GM12878 (cell line): ENCODE measurements at regions not wholly inside any gene's neighbourhood (a gene's known extent, or its start where the extent isn't known, plus 50 kb on each side); places are given as distances from the start of the nearest gene placed in this dataset.

ENCODE experiments used
- ATAC-seq: fragments of 200-7000 bp; cut with Tn5 transposase; 3 replicates; pipeline ENCODE4 v1.9.1; 2020; ENCODE audit warnings: mild to moderate bottlenecking, moderate library complexity
- BruUV-seq: library from RNA; stranded (reverse); fragments of 400-500 nt; replicated peaks from 2 replicates; lab custom pipeline; 2021; lab: Mats Ljungman, UMichigan
- CTCF ChIA-PET: fragments of 300-600 bp; sonication (Branson Sonifier 250); formaldehyde crosslinking; extraction: SDS; loops from one replicate; lab custom pipeline; 2021; ENCODE audit warnings: inconsistent platforms; lab: Yijun Ruan, JAX
- POLR2A ChIA-PET: fragments of 350-600 bp; formaldehyde crosslinking; extraction: SDS; loops from one replicate; lab custom pipeline; 2021; ENCODE audit warnings: inconsistent platforms; lab: Charles Lee
- RAD21 ChIA-PET: fragments of 300-600 bp; sonication (Branson Sonifier 250); formaldehyde crosslinking; loops from one replicate; lab custom pipeline; 2023; ENCODE audit warnings: antibody characterized with exemption; ENCODE audit not compliant: unreplicated experiment; lab: Charles Lee
- SMC1A ChIA-PET: fragments of 300-600 bp; sonication (Branson Sonifier 250); formaldehyde crosslinking; loops from one replicate; lab custom pipeline; 2023; ENCODE audit not compliant: unreplicated experiment, uncharacterized antibody; lab: Charles Lee
- DNase-seq: peaks from one replicate; pipeline ENCODE4 v3.0.0-alpha.2; 2011; ENCODE audit warnings: low read depth, low spot score
- FAIRE-seq: peaks from 3 replicates; lab custom pipeline; 2011; peaks lifted over from hg19 to GRCh38; lab: Jason Lieb, UNC
- H2AFZ ChIP-seq: 2 replicates; pipeline ENCODE4 v1.6.0; 2011; ENCODE audit warnings: low read depth, low read length, control low read depth; ENCODE audit not compliant: control insufficient read depth
- H3K27ac ChIP-seq: 2 replicates; pipeline ENCODE4 v1.5.1; 2011; ENCODE audit warnings: control low read depth; ENCODE audit not compliant: control insufficient read depth, insufficient read depth
- H3K27me3 ChIP-seq, 2 experiments: replicated peaks in 1 of 2; 2 replicates each; pipeline versions ENCODE4 v1.6.0 to v1.6.1; 2011; ENCODE audit warnings: low read length in 1 of 2; ENCODE audit not compliant: control insufficient read depth in 2 of 2, insufficient read depth in 2 of 2
- H3K36me3 ChIP-seq, 2 experiments: 2 replicates each; pipeline ENCODE4 v1.5.1; 2011; ENCODE audit warnings: low read length in 1 of 2; ENCODE audit not compliant: control insufficient read depth in 2 of 2, insufficient read depth in 2 of 2
- H3K4me1 ChIP-seq: 2 replicates; pipeline ENCODE4 v1.6.1; 2011; ENCODE audit warnings: mild to moderate bottlenecking, low read length, moderate library complexity, mixed read lengths; ENCODE audit not compliant: control insufficient read depth, insufficient read depth
- H3K4me2 ChIP-seq: 2 replicates; pipeline ENCODE4 v1.6.0; 2011; ENCODE audit warnings: control low read depth; ENCODE audit not compliant: control insufficient read depth, insufficient read depth
- H3K4me3 ChIP-seq: fragments of 200-600 bp; sonication (generic); 2 replicates; pipeline ENCODE4 v1.5.1; 2016
- H3K79me2 ChIP-seq: 2 replicates; pipeline ENCODE4 v1.6.0; 2011; ENCODE audit warnings: low read length; ENCODE audit not compliant: control insufficient read depth, insufficient read depth
- H3K9ac ChIP-seq: 2 replicates; pipeline ENCODE4 v1.8.0; 2011; ENCODE audit warnings: low read length, control low read depth, mixed read lengths; ENCODE audit not compliant: control insufficient read depth, insufficient read depth
- H3K9me3 ChIP-seq: replicated peaks from 3 replicates; pipeline ENCODE4 v1.5.1; 2011; ENCODE audit warnings: mild to moderate bottlenecking, low read length; ENCODE audit not compliant: control insufficient read depth, insufficient read depth
- H4K20me1 ChIP-seq: 2 replicates; pipeline ENCODE4 v1.6.0; 2011; ENCODE audit not compliant: control insufficient read depth, insufficient read depth
- BCL11A ChIP-seq: IDR thresholded peaks from 2 replicates; pipeline ENCODE4 v1.6.1; 2011; ENCODE audit warnings: low read depth, low read length
- BHLHE40 ChIP-seq, 2 experiments: fragments of 450-650 bp in 1 of 2; IDR thresholded peaks; 2 replicates each; pipeline ENCODE4 v1.6.1; 2011 to 2017; ENCODE audit warnings: low read depth in 2 of 2, borderline replicate concordance in 1 of 2, improper control_type of control experiment in 1 of 2, low read length in 1 of 2, mild to moderate bottlenecking in 1 of 2
- IKZF1 ChIP-seq: fragments of 450-650 bp; conservative IDR thresholded peaks from 2 replicates; pipeline ENCODE4 v1.6.1; 2017; ENCODE audit warnings: antibody characterized with exemption, mild to moderate bottlenecking
- KAT2A ChIP-seq: conservative IDR thresholded peaks from 2 replicates; pipeline ENCODE4 v1.6.1; 2011; ENCODE audit warnings: low read depth, low read length; ENCODE audit not compliant: control insufficient read depth
- NFYB ChIP-seq: IDR thresholded peaks from 2 replicates; pipeline ENCODE4 v1.6.1; 2011; ENCODE audit warnings: low read depth, mild to moderate bottlenecking, low read length, improper control_type of control experiment, moderate library complexity; ENCODE audit not compliant: insufficient read depth
- ZNF24 ChIP-seq: fragments of 450-650 bp; IDR thresholded peaks from 2 replicates; pipeline ENCODE4 v1.6.1; 2017; ENCODE audit warnings: antibody characterized with exemption, mild to moderate bottlenecking
- WGBS: methylation state at CpG from one replicate; pipeline ENCODE4 v1.1.6; 2016; ENCODE audit warnings: low lambda C conversion rate; ENCODE audit not compliant: insufficient replicate concordance, insufficient coverage; ENCODE audit errors: missing lambda C conversion rate; 5-methylcytosine and 5-hydroxymethylcytosine counted together
- in situ Hi-C: fragments of 300-500 bp; cut with MboI; formaldehyde crosslinking; loops from 9 replicates; pipeline ENCODE4 v1.14.3; 2018; ENCODE audit warnings: mixed read lengths
- intact Hi-C: fragments of 100-400 bp; cut with micrococcal nuclease; formaldehyde crosslinking; loops from one replicate; pipeline ENCODE4 v1.14.2; 2022; ENCODE audit not compliant: unreplicated experiment
- TF ChIP-seq, protein P1 (sequence below): fragments of 450-650 bp; formaldehyde crosslinking; IDR thresholded peaks from 2 replicates; pipeline ENCODE4 v1.5.0; 2022; ENCODE audit warnings: mild to moderate bottlenecking, missing genetic modification characterization

DNA sequence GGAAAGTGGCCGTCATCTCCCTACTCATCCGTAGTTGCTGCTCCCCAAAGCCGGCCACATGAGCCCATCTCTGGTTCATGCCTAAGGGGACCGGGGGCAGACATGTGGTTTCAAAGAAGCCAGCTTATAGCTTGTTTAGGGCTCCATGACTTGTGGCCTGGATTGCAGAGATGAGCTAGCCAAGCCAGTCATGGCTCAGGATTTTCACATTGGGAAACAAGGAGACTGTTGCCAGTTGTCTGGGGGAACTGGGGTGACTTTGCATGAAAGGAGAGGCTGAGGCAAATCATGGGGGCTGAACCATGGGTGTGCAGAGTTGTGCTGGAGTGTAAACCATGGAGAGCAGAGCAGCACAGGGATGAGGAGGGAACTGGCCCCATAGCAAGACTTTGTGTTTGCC, 183.0 kb upstream of the APCDD1 start (continued):
- TF ChIP-seq BHLHE40 (IDR thresholded peaks at IDR 0.05; ENCODE audit: borderline replicate concordance in 1 of 2, low read depth in 2 of 2, low read length in 1 of 2) (no peak), IKZF1 (no peak)

DNA sequence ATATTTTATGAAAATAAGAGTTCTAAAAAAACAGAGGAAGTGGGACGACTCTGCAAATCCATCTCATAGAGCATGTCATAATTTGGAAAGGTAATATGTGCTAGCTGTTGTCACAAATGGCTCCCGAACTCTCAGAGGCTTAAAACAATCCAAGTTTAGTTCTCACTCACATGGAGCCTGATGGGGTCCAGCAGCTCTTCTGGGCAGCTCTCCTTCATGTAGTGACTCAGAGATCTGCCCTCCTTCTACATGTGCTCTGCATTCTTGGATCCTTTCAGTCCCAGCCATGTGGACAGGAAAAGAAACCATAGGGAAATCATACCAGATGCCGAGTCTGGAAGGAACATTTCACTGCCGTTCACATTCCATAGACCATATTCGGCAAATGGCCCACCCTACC, 180.1 kb upstream of the APCDD1 start:
- ChIA-PET RAD21 (no interaction called here), CTCF (interaction anchor here (0.7 kb wide), 1 partner anchor 21 kb away, joined by 4 read pairs; no protein-coding TSS in a partner anchor), POLR2A (no interaction called here), SMC1A (no interaction called here)
- DNase-seq (no peak), FAIRE-seq (no peak), ATAC-seq (no peak)
- Histone ChIP-seq H4K20me1 (no peaks in the 10 kb centered on the region; the same call in 1 of the 2 replicates), H3K4me3 (no peak overlapping the region), H3K79me2 (no peaks in the 10 kb centered on the region), H3K4me2 (no peak overlapping the region), H3K27ac (no peak overlapping the region), H3K36me3 (no peaks in the 10 kb centered on the region), H3K9ac (no peak overlapping the region), H3K9me3 (no peaks in the 10 kb centered on the region), H3K27me3 (no peaks in the 10 kb centered on the region; a peak in 1 of 4 replicates), H3K4me1 (no peaks in the 10 kb centered on the region), H2AFZ (no peak overlapping the region)
- in situ Hi-C loops: no loop called here
- intact Hi-C loops: no loop called here
- TF ChIP-seq KAT2A (no peak), BCL11A (no peak), NFYB (no peak), ZNF24 (no peak)
- TF ChIP-seq, protein P1, sequence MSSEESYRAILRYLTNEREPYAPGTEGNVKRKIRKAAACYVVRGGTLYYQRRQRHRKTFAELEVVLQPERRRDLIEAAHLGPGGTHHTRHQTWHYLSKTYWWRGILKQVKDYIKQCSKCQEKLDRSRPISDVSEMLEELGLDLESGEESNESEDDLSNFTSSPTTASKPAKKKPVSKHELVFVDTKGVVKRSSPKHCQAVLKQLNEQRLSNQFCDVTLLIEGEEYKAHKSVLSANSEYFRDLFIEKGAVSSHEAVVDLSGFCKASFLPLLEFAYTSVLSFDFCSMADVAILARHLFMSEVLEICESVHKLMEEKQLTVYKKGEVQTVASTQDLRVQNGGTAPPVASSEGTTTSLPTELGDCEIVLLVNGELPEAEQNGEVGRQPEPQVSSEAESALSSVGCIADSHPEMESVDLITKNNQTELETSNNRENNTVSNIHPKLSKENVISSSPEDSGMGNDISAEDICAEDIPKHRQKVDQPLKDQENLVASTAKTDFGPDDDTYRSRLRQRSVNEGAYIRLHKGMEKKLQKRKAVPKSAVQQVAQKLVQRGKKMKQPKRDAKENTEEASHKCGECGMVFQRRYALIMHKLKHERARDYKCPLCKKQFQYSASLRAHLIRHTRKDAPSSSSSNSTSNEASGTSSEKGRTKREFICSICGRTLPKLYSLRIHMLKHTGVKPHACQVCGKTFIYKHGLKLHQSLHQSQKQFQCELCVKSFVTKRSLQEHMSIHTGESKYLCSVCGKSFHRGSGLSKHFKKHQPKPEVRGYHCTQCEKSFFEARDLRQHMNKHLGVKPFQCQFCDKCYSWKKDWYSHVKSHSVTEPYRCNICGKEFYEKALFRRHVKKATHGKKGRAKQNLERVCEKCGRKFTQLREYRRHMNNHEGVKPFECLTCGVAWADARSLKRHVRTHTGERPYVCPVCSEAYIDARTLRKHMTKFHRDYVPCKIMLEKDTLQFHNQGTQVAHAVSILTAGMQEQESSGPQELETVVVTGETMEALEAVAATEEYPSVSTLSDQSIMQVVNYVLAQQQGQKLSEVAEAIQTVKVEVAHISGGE (CRISPR knock-in tag): no peak
- 47% methylated on average over 5 of the region's 5 CpGs for WGBS
- BruUV-seq: no TSS peak
